ENCODE measurements at regions not wholly inside any gene's neighbourhood (a gene's known extent, or its start where the extent isn't known, plus 50 kb on each side); places are given as distances from the start of the nearest gene placed in this dataset.

DNA sequence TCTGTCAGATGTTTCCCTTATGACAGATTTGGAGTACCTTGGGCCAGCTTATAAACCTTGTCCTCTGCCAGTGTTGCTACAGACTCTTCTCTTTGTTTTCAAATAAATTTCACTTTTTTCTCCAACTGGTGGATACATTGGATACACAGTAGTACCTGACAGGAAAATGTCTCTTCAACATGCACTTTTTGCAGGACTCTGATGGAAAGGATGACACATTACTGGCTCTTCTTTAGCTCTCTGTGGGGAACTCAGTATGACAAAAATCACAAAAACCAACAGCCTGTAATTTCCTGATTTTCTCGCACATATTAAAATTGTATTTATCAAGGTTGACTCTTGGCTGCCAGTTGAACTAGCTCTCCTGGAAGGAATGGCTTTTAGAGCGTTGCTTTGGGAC is 61.3 kb upstream of the GIMD1 start:
- DNase-seq (ENCODE audit: extremely low spot score) = no peak
- no peak overlapping the region for H3K4me3 ChIP-seq (ENCODE audit: low read depth, low read length)
- 89% methylated on average over 2 of the region's 2 CpGs for WGBS
- no peaks in the 10 kb centered on the region for H3K36me3 ChIP-seq (ENCODE audit: insufficient read depth)
- H3K27ac ChIP-seq (ENCODE audit: low read depth) = no peak overlapping the region
- H3K4me1 ChIP-seq (ENCODE audit: insufficient read depth) = no peaks in the 10 kb centered on the region

DNA sequence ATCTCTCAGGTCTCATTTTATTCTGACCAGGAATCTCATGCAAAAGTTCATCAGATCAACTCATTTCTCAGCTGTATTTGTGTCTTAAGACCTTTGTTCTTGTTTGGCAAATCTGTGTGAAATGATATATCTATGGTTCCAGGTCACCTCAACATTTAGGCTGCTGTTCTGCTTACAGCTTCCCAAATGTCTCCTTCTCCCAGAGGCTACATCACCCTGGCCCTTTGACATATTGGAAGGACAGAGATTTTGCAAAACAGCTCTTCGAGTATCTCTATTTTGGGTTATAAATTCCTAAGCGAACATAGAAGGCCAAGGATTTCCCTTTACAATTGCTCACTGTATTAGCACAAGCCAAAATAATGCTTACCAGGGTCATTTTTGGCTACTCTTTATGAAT is 57.5 kb upstream of the GIMD1 start:
- Histone ChIP-seq H3K4me1 (ENCODE audit: insufficient read depth) (no peaks in the 10 kb centered on the region), H3K36me3 (ENCODE audit: insufficient read depth) (no peaks in the 10 kb centered on the region), H3K4me3 (ENCODE audit: low read depth, low read length) (no peak overlapping the region), H3K27ac (ENCODE audit: low read depth) (no peak overlapping the region)
- 61% methylated on average over 2 of the region's 2 CpGs for WGBS
- no peak for DNase-seq (ENCODE audit: extremely low spot score)

DNA sequence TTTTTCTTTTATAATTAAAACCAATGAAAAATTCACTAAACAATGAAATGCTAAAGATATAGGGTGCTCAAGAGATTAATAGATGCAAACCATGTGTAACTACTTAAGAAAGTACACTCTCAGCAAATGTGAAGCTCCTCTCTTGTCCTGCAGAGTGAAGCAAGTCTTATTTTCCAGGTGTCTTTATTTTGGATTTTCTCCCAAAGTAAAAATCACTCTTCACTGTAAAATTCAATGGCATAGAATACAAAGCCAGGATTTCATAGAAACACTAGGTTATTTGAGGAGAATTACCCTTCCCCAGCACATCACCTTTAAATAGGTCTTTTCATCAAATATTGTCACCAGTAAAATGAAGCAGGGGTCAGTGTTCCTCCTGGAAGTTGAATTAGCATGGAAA is 57.0 kb upstream of the GIMD1 start:
- Histone ChIP-seq H3K4me1 (ENCODE audit: insufficient read depth) (no peaks in the 10 kb centered on the region), H3K36me3 (ENCODE audit: insufficient read depth) (no peaks in the 10 kb centered on the region), H3K4me3 (ENCODE audit: low read depth, low read length) (no peak overlapping the region), H3K27ac (ENCODE audit: low read depth) (no peak overlapping the region)
- DNase-seq (ENCODE audit: extremely low spot score) = no peak

DNA sequence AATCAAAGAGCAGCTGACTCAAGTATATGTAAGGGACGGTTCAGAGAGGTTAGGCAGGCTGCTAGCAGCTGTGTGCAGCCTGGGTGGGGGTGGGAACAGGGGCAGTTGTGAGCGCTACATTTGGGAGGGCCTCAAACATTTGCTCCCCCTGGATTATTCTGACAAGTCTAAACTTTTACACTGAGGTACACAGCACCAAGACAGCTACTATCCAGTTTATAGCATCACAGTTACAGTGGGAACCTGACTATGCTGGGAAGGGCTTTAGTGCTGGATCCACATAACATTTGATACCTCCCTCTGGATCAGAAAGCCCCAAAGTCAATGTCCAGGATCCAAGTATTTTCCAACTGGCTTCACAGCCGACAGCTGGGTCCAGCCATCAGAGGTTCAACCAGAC is 55.8 kb upstream of the GIMD1 start:
- WGBS = 76% methylated on average over 3 of the region's 3 CpGs
- Histone ChIP-seq H3K27ac (ENCODE audit: low read depth) (no peak overlapping the region), H3K36me3 (ENCODE audit: insufficient read depth) (no peaks in the 10 kb centered on the region), H3K4me1 (ENCODE audit: insufficient read depth) (no peaks in the 10 kb centered on the region), H3K4me3 (ENCODE audit: low read depth, low read length) (no peak overlapping the region)
- no peak for DNase-seq (ENCODE audit: extremely low spot score)

DNA sequence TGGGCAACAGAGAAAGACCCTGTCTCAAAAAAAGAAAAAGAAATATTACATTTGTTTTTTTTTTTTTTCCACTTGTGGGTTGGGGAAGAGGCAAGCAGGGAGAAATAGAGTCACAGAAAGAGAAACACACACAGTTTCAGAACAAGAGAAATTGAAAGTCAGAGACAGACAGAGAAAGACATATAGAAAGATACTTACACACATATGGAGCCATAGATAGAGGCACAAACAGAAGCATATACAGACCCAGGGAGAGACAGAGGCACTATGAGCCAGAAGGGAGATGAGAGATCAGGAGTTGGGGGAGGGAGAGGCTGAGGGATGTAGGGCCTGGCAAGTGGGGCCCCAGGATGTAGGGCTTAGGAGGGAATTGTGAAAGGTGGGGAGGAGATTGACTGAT is 55.2 kb upstream of the GIMD1 start:
- no peak overlapping the region for H3K4me3 ChIP-seq (ENCODE audit: low read depth, low read length)
- no peaks in the 10 kb centered on the region for H3K4me1 ChIP-seq (ENCODE audit: insufficient read depth)
- no peak overlapping the region for H3K27ac ChIP-seq (ENCODE audit: low read depth)
- no peak for DNase-seq (ENCODE audit: extremely low spot score)
- H3K36me3 ChIP-seq (ENCODE audit: insufficient read depth) = no peaks in the 10 kb centered on the region

DNA sequence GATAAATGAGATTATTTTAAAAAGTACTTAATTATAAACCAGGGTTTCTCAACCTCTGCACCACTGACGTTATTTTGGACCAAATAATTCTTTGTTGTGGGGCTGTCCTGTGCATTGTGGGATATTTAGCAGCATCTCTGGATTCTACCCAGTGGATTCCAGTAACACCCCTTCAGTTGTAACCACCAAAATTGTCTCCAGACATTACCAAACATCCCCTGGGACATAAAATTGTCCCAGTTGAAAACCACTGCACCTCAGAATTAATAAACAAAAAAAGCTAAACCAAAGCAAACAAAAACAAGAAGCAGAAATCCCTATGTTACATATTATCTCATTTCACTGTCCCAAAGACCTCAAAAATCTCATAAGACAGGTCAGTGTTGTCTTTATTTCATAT is 54.2 kb upstream of the GIMD1 start:
- WGBS = 73% methylated on average over 1 of the region's 1 CpG
- Histone ChIP-seq H3K36me3 (ENCODE audit: insufficient read depth) (no peaks in the 10 kb centered on the region), H3K27ac (ENCODE audit: low read depth) (no peak overlapping the region), H3K4me1 (ENCODE audit: insufficient read depth) (no peaks in the 10 kb centered on the region), H3K4me3 (ENCODE audit: low read depth, low read length) (no peak overlapping the region)
- DNase-seq (ENCODE audit: extremely low spot score) = no peak

DNA sequence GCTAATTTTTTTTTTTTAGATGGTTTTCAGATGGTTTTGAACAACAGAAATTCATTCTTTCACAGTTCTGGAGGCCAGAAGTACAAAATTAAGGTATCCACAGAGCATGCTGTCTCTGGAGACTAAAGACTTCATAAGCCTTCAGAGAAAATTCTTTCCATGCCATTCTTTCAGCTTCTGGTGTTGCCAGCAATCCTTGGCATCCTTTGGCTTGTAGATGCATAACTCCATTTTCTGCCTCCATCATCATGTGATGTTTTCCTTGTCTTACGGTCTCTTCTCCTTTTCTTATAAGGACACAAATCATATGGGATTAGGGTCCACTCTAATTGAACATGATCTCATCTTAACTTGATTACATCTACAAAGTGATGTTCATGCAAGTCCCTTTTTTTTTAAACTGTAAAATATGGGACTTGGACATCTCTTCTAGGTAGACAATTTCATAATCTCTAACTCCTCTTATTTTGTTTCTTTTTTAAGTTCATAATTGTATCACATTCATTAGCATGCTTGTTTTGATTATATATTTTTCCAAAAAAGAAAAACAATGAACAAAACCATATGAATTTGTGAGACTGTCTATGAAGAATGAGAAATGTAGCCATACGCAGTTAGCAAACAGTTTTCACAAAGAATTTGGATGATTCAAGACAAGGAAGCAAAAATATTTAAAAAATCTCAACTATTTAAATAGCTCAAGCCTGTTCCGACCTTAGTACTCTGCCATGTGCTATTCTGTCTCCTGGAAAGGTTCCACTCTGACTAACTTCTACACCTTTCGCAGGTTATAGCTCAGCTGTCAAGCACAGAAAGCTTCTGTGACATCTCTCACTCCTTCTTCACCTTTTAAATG is 53.1 kb upstream of the GIMD1 start:
- Histone ChIP-seq H3K4me3 (ENCODE audit: low read depth, low read length) (no peak overlapping the region), H3K27ac (ENCODE audit: low read depth) (no peak overlapping the region), H3K4me1 (ENCODE audit: insufficient read depth) (no peaks in the 10 kb centered on the region), H3K36me3 (ENCODE audit: insufficient read depth) (no peaks in the 10 kb centered on the region)
- DNase-seq (ENCODE audit: extremely low spot score) = no peak
- WGBS = 51% methylated on average over 4 of the region's 4 CpGs

DNA sequence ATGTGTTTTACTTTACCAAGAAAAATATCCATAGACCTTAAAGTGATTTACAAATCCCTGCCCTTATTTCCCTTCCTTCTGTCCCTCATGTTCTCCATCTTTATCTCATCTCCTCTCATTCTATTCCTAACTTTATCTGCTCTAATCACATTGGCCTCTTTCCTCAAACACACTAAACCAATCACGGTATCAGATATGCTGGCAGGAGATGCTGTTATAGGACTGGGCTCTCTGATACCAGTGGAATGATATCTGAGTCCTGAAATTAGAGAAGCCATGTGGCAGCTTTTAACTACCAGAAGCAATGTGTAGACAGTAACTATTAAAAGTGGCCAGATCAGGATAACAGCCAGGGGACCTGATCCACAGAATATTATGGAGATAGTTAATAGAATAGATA is 49.9 kb upstream of the GIMD1 start:
- Histone ChIP-seq H3K27ac (ENCODE audit: low read depth) (no peak overlapping the region), H3K4me1 (ENCODE audit: insufficient read depth) (no peaks in the 10 kb centered on the region), H3K36me3 (ENCODE audit: insufficient read depth) (no peaks in the 10 kb centered on the region), H3K4me3 (ENCODE audit: low read depth, low read length) (no peak overlapping the region)
- WGBS = 20% methylated on average over 1 of the region's 1 CpG
- DNase-seq (ENCODE audit: extremely low spot score) = no peak

Measured in urinary bladder (tissue), 3 donors.